Endothelial cell of hepatic sinusoid (primary cell): ENCODE measurements at regions not wholly inside any gene's neighbourhood (a gene's known extent, or its start where the extent isn't known, plus 50 kb on each side); places are given as distances from the start of the nearest gene placed in this dataset.

Experiments used
- in situ Hi-C: cut with HindIII; loops from 2 replicates; pipeline ENCODE4 v1.10.0; 2017; ENCODE audit warnings: low sequenced_read_pairs

DNA sequence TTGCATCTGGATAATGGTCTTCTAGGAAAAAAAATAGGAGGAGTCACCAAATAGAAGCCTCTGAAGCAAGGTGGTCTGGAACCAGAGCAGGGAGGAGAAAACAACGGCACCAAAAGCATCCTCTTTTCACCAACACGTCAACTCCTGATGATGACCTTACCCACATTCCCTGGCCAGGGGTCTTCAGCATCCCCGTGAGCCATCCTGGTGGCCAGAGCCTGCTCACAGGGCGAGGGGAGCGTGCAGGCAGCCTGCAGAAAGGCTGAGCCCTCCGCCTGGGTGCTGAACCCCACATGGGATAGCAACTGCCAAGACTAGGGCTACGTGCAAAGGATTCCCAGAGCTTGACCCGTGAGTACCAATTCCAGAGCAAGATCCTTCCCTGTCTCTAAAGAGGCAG is 191.0 kb downstream of the NDUFA10 start:
- in situ Hi-C loops = no loop called here

DNA sequence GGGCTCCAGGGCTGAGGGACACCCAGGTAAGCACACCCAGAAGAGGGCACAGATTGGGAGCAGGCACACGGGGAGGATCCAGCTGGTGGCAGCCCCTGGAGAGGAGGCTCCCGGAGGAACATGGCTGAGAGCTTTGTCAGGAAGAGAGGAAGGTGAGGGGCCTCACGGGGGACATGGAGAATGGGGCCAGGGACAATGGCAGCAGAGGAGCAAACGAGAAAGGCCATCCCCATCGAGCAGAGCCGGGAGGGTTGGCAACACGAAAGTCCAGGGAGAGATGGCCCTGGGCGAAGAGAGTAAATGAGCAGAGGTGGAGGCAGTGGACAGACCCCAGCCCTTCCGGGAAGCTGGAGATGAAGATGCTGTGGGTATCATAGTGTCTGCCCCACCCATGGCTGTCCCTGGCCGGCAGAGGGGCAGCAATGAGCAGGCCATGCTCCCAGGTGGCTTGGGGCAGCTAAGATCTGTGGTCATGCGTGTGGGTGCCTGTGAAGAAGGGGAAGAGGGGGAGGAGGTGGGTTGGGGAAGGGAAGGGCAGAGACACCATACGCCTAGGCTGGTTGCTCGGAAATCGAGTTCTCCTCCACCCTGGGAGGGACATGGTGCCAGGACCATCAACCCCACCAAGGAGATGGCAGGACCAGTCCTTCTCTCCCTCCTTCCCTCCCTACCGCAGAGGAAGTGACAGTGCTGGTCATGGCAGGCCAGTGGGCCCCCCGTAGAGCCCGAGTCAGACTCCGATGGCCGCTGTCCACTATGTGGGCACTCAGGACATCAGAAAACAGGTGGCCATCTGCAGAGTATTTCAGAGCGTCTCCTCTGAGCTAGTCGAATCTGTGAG is 191.7 kb downstream of the NDUFA10 start:
- in situ Hi-C loops = no loop called here

DNA sequence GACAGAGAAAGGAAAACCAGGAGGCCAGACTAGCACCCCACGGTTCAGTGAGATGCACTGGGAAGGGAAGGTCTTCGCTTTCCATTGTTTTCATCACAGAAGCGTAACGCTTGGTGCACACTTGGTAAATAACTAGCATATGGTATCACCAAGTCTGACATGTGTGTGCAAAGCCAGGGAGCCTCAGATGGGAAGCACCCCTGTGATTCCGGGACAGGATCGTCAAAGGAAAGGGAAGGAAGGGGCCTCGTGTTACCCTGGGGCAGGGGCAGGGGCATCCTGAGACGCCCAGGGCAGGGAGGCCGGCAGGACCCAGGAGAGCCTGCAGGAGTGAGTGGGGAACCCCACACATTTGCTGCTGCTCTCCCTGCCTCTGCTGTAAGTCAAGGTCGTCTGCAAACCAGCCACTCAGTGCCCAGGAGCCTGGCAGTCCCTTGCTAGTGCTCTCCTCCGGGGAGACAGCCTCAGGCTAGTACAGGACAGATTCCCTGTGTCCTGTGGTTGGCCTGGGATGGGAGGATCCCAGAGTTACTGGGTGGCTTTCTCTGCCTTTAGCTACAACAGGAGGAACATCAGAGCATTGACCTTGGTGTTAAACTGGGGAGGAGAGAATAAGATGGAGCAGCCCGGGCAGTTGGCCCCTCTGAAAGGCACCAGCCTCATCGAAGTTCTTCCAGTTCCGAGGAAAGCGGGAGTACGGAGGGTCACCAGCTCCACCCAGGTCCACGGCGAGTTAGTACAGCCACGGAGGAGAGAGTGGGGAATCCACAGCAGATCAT is 192.5 kb downstream of the NDUFA10 start:
- in situ Hi-C loops = no loop called here

DNA sequence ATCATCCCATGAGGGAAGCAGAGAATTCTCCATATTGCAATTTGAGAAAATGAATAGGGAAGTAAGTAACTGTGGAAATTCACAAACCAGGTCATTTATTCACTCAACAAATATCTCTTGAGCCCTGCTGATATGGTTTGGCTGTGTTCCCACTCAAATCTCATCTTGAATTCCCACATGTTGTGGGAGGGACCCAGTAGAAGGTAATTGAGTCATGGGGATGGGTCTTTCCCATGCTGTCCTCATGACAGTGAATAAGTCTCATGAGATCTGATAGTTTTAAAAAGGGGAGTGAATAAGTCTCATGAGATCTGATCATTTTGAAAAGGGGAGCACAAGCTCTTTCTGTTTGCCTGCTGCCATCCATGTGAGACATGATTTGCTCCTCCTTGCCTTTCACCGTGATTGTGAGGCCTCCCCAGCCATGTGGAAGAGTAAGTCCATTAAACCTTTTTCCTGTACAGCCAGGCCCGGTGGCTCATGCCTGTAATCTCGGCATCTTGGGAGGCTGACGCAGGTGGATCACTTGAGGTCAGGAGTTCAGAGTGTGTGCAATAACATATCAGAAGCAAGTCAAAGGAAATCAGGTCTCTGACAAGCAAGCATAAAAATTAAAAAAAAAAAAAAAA is 193.2 kb downstream of the NDUFA10 start:
- in situ Hi-C loops = no loop called here

DNA sequence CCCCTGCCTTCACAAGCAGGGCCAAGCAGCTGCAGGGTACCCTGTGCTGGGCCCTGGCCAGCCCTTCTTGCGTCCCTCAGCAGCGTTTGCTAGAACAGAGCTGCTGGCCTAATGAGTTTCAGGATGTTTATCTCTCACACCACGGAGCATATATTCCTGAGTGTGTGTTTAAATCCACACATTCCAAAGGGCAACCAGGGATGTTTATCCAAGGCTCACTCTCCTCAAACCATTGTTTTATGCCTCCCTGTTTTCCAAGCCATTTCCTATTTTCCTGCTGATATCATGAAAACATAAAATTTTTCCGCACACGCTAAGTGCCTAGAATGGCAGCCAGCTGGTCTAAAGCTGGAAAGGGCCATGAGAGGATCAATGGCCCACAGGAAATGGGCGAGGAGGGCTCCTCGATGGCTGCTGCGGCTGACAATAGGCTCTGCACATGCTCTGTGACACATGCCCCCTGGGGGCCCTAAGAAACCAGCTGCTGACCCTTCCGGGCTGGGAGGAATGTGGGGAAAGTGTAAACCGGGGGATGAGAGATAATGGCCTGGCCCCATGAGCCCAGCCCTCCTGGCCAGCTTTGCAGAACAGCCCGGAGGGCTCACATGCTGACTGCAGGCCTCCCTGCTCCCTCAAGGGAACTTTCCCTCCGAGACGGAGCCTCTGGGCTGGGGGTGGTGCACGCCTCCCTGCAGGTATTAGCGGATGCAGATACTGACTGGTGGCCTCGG is 194.0 kb downstream of the NDUFA10 start:
- in situ Hi-C loops = no loop called here

DNA sequence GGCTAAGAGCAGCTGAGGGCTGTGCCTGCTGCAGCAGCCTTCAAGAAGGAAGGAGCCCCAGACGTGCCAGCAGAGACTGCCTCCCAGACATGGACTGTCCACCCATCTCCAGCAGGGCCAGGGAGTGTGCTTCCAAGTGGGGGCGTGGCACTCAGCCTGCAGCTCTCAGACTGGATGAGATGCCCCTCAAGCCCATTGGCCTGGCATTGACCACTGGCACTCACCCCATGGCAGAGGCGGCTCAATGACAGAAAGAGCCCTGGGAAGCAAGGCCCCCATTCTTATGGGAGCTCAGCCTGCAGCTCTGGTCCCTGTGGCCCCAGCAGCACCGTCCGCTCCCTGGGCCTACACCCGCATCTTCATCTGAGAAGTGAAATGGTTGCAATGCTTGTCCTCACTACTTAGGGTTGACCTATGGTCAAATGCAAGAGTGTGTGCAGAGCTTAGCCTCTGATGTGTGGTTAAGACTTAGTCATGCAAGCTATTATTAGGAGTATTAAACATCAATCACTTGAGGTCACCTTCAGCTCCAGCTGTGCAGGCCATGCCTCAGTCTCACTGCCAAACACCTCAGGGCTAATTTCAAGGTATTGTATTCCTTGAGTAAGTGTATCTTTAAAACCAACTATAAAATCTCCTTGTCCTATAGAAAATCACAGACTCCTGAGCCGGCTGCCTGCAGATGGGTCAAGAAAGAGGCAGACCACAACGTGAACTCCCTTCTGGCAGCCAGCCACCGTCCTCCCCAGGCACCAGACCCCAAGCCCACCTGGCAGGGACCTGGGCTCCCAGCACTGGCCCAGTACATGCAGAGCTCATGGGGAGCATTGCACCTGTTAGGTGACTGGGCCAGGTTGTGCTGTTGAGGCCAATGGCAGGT is 194.8 kb downstream of the NDUFA10 start:
- in situ Hi-C loops = no loop called here

DNA sequence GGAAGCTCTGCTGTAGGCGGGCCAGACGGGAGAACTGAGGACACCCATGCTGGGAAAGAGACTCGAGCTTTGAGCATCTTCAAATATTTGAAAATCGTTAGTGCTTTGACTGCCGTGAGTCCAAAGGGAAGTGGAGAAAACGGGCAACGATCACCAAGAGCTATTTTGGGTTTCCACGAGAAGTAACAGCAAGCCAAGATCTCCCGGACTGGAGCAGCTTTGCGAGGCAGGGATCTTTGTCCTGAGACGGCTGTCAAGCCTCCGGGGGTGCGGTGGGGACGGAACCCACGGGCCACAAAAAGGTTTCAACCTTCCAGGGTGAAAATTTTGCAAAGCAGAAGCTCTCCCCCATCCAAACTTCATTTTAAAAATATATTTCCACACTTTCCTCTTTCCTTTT is 195.8 kb downstream of the NDUFA10 start:
- in situ Hi-C loops = loop anchor here (5.0 kb wide), 1 partner anchor 62 kb away; no protein-coding TSS in a partner anchor

DNA sequence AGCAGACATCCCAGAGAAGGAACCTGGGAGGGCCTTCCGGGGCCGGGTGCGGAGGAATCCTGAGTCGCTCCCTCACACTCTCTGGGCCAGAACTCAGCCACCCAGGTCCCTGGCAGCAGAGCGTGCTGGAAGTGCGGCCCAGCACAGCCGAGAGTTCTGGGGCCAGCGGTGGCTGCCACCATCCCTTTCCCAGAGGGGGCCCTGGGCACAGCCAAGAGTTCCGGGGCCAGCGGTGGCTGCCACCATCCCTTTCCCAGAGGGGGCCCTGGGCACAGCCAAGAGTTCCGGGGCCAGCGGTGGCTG is 196.2 kb downstream of the NDUFA10 start:
- in situ Hi-C loops = loop anchor here (5.0 kb wide), 1 partner anchor 62 kb away; no protein-coding TSS in a partner anchor

DNA sequence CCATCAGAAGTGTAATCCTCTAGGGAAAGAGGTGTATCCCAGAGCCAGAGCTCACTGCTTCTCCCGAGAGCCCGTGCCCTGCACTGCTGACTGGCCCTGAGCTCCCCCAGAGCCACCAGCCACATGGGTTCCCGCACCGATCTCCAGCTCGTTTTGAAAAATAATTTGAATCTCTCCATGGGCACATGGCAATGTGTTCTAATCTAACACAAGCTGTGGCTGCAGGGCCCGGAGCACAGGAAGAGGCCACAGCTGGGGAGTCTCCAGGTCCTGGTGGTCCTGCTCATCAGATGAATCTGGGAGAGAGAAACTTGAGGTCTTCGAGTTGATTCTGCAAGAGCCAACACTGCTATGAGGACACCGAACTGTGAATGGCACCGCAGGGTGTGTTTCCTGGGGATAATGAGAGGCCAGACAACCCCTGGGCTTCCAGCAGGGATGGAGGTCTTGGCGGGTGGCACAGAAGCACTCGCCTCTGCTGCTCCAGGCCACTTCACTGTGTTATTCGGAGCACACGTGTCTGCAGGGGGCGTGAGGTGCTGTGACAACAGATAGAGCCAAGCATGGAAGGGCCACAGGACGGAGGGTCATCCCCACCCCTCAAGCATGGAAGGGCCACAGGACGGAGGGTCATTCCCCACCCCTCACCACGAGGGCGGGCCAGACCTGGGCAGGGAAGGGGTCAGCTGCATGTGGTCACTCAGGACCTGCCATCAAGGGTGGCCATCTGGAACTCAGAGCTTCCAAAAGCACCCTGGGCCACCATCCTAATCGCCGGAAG is 196.8 kb downstream of the NDUFA10 start:
- in situ Hi-C loops = loop anchor here (5.0 kb wide), 1 partner anchor 61 kb away; no protein-coding TSS in a partner anchor

DNA sequence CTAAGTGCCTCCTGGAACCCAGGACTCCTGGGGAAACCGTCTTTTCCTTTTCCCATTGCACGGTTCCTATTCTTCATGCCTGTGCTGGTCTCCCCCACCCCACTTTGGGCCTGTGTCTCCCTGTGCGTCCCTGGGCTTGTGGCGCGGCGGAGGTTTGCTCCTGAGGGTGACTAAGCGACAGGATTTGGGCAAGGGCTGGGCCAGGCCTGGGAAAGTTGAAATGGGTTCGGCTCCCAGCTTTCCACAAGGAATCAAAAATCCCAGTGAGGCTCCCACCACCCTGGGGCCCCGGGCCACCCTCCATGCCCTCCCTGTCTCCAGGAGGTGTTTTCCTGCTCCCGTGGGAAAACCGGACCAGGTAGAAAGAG is 197.6 kb downstream of the NDUFA10 start:
- in situ Hi-C loops = loop anchor here (5.0 kb wide), 1 partner anchor 60 kb away; no protein-coding TSS in a partner anchor

DNA sequence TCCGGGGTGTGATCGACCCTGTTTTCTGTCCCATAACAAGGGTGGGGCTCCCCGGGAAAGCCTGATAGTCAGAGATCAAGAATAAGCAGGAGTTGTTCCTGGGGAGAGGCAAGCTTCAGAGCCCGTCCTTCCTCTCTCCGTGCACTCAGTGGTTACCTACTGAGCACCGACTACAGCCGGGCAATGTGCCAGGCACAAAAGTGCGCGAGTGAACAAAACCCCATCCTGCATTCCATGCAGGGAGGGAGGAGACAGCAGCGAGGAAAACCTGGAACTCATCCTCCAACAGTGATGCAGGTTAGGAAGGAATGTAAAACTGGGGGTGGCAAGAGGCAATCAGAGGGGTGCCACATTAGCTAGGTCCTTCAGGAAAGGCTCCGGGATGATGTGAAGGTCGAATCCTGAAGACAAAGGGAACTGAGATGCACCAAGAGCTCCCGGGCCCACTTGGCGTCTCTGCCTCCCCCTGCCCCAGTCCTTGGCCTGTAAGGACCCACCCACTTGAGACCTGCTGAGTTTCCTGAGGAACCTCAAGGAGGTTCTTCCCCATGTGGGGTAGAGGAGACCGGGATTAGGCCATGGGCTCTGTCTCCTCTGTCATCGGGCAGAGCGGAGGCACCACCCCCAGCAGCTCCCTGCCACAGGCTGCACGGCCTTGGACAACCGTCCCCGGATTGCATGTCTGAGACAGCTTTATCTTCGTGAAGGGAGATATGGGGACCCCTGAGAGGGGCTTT is 198.2 kb downstream of the NDUFA10 start:
- in situ Hi-C loops = loop anchor here (5.0 kb wide), 1 partner anchor 60 kb away; no protein-coding TSS in a partner anchor

DNA sequence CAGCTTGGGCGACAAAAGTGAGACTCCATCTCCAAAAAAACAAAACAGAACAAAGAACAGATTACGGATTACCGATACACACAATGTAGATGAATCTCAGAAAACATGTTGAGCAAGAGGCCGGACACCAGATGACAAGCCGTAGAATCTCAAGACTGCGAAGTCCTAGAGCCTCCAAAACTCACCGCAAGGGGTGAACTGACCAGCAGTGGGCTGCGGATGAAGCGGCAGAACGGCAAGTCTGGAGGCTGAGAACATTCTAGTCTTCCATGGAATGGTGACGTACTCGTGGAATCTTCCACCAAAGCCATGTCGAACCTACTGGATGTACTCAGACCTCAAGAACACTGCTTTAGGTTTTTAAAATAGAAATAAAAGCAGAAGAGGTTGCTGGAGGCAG is 198.8 kb downstream of the NDUFA10 start:
- in situ Hi-C loops = loop anchor here (5.0 kb wide), 1 partner anchor 59 kb away; no protein-coding TSS in a partner anchor

DNA sequence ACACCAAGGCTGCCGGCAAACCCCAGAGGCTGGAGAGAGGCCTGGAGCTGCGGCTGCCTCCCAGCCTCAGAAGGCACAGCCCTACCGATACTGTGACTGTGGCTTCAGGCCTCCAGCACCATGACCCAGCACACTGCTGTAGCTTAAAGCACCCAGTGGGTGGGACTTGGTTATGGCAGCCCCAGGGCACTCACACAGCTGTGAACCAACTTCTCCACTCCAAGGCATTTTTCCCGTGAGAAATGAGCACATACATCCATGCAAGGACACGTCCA is 199.5 kb downstream of the NDUFA10 start:
- in situ Hi-C loops = loop anchor here (5.0 kb wide), 1 partner anchor 58 kb away; no protein-coding TSS in a partner anchor

DNA sequence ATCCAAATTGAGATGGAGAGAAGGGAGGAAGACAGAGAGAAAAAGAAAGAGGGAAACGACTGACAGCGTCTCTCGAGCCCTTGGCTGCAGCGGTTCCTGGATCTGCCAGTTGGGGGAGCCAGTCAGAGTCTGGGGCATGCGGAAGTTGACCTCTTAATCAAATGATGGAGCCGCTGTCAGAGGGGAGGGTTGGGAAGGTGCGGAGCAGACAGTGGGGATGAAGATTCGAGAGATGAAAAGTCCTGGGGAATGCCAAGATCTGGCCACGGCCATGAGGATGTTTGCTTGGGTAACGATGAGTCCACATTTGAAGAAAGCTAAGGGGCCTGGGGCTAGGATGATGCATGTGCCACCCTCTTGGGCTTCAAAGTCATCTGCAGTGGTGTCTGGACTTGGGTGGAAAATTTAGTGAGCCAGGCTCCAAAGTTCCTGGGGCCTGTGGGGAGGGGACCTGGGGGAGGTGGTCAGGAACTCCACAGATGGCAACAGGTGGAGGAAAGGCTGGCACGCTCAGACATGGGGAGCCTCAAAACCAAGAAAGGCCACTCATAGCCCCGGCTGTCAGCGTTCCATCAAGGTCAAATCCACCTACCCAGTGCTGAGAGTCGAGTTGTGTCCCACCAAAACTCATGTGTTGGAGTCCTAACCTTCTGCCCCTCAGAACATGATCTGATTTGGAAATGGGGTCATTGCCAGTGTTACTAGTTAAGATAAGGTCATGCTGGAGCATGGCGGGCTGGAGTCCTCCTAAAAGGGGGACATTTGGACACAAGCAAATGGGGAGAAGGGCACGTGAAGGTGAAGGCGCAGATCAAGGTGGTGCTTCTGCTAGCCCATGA is 200.1 kb downstream of the NDUFA10 start:
- in situ Hi-C loops = loop anchor here (5.0 kb wide), 1 partner anchor 58 kb away; no protein-coding TSS in a partner anchor

DNA sequence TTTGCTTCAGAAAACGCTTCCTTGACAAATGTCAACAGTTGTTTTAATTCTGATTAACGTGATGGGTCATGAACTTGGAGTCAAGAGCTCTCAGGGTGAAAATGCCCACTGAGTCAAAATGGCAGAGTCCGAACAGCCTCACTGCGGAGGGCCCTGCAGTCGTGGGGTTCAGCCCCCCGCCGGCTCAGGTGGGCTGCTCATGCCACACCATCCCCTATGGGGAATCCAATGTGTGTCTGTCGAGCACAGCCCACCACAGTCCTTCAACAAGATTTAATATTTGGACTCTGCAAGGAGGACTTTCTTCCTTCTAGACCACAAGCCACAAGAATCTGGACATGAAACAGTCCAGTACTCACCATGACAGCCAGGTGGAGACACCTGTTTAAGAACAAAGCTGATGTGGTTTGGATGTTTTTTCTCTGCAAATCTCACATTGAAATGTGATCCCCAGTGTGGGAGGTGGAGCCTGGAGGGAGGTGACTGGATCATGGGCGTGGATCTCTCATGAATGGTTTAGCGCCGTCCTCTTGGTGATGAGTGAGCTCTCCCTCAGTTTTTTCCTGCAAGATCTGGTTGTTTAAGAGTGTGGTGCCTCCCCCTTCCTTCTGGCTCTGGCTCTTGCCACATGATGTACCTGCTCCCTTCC is 201.0 kb downstream of the NDUFA10 start:
- in situ Hi-C loops = no loop called here

DNA sequence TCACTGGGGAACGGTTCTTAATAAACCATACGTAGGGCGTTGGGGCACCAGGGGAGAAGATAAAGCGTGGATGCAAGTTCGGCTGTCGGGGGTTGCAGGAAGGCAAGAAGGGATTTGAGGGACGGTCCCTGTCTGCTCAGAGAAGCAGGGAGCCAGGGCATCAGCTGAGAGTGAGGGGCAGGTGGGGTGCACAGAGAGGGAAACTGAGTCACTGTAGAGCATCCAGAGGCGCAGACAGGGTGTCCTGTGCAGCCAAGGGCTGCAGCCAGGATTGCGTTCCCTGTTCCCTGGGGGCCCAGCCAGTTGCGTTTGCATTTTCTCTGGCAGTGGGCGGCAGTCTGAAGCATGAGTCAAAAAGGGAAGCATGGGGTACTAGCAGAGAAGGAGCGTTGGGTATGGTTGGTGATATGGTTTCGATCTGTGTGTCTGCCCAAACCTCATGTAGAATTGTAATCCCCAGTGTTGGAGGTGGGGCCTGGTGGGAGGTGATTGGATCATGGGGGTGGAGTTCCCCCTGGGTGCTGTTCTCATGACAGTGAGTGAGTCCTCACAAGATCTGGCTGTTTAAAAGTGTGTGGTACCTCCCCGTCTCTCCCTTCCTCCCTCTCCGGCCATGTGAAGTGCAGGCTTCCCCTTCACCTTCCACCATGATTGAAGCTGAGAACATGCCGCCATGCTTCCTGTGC is 202.9 kb downstream of the NDUFA10 start:
- in situ Hi-C loops = no loop called here

DNA sequence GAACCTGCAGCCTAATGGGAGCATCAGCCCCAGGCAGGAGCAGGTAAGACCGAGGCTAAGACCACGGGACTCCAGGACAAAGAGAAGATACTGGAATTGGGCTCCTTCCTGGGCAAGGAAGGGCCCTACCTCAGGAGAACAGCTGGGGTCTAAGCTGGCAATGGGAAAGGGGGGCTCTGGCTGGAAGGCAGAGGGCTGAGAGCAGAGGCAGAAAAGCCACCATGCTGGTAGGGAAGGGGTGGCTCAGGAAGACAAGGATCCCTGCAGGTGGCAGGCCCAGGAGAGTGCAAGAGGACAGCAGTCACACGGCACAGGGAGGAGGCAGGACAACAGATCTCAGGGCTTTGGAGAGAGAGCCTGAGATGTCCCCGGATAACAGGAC is 203.5 kb downstream of the NDUFA10 start:
- in situ Hi-C loops = no loop called here
